GM12878 (cell line): ENCODE measurements at regions not wholly inside any gene's neighbourhood (a gene's known extent, or its start where the extent isn't known, plus 50 kb on each side); places are given as distances from the start of the nearest gene placed in this dataset.

Source experiments
- CEBPZ ChIP-seq: fragments of 150-350 bp; IDR thresholded peaks from 2 replicates; pipeline ENCODE4 v1.6.1; 2016; ENCODE audit warnings: low read depth, low read length
- E2F4 ChIP-seq: IDR thresholded peaks from 2 replicates; pipeline ENCODE4 v1.6.1; 2012; ENCODE audit warnings: low read depth, low read length, improper control_type of control experiment
- PRDM15 ChIP-seq: fragments of 450-650 bp; formaldehyde crosslinking; IDR thresholded peaks from 2 replicates; pipeline ENCODE4 v1.4.0; 2020; ENCODE audit warnings: mild to moderate bottlenecking, moderate library complexity
- RBBP5 ChIP-seq: fragments of 200-600 bp; sonication (generic); conservative IDR thresholded peaks from 2 replicates; pipeline ENCODE4 v1.6.1; 2016
- RUNX3 ChIP-seq: IDR thresholded peaks from 2 replicates; pipeline ENCODE4 v1.6.1; 2012; ENCODE audit warnings: low read length, inconsistent platforms
- SKIL ChIP-seq: fragments of 450-650 bp; IDR thresholded peaks from 2 replicates; pipeline ENCODE4 v1.6.1; 2017; ENCODE audit warnings: mild to moderate bottlenecking, low read depth, inconsistent platforms; ENCODE audit not compliant: poor library complexity, severe bottlenecking
- SREBF2 ChIP-seq: IDR thresholded peaks from 2 replicates; pipeline ENCODE4 v1.6.1; 2012; ENCODE audit warnings: mild to moderate bottlenecking, low read length
- TCF12 ChIP-seq: IDR thresholded peaks from 2 replicates; pipeline ENCODE4 v1.6.1; 2011; ENCODE audit warnings: low read depth, mild to moderate bottlenecking, low read length
- ZNF384 ChIP-seq: IDR thresholded peaks from 2 replicates; pipeline ENCODE4 v1.6.1; 2012; ENCODE audit warnings: low read depth, mild to moderate bottlenecking, low read length, improper control_type of control experiment, borderline replicate concordance

- TF ChIP-seq SKIL (no peak), RUNX3 (no peak), PRDM15 (CRISPR knock-in tag) (no peak), RBBP5 (no peak), CEBPZ (no peak), TCF12 (no peak), E2F4 (no peak), SREBF2 (no peak), ZNF384 (no peak)
Observed at GRCh38 chr4:20490734-20491133, 209.5 kb upstream of the PACRGL start (continued).
